K562 (cell line): ENCODE measurements at regions not wholly inside any gene's neighbourhood (a gene's known extent, or its start where the extent isn't known, plus 50 kb on each side); places are given as distances from the start of the nearest gene placed in this dataset.
A peak's percentile ranks its signal among the peaks of the same experiment; 100 is the strongest.

Experiments used
- ATAC-seq: fragments of 200-7000 bp; cut with Tn5 transposase; 3 replicates; pipeline ENCODE4 v1.9.1; 2020; ENCODE audit warnings: moderate library complexity
- BruUV-seq: library from RNA; stranded (reverse); fragments of 400-500 nt; replicated peaks from 2 replicates; lab custom pipeline; 2021; lab: Mats Ljungman, UMichigan
- CTCF ChIA-PET: fragments of 300-600 bp; formaldehyde crosslinking; extraction: SDS; loops from one replicate; lab custom pipeline; 2021; ENCODE audit warnings: low intra/inter-chr PET ratio; lab: Yijun Ruan, JAX
- POLR2A ChIA-PET: fragments of 300-600, 350-650 bp; sonication (Branson Sonifier 250); formaldehyde crosslinking; extraction: SDS; loops from one replicate; lab custom pipeline; 2021; ENCODE audit warnings: antibody characterized with exemption, inconsistent platforms; lab: Yijun Ruan, JAX
- DNase-seq, 4 experiments: peaks; one replicate each; pipeline versions ENCODE4 v3.0.0 to v3.0.0-alpha.2; 2011 to 2018; ENCODE audit warnings: low spot score in 3 of 4, mixed read lengths in 3 of 4; ENCODE audit errors: extremely low read depth in 1 of 4
- FAIRE-seq: peaks from 2 replicates; lab custom pipeline; 2011; peaks lifted over from hg19 to GRCh38; lab: Jason Lieb, UNC
- H2AFZ ChIP-seq: 2 replicates; pipeline ENCODE4 v1.6.0; 2011; ENCODE audit warnings: low read depth, low read length, control low read depth, inconsistent platforms
- H3K27ac ChIP-seq: fragments of 200-600 bp; 3 replicates; pipeline ENCODE4 v1.8.0; 2011; ENCODE audit warnings: low read depth, mild to moderate bottlenecking, control low read depth, inconsistent platforms, low read length, moderate library complexity, mixed read lengths; ENCODE audit errors: extremely low read depth
- H3K27me3 ChIP-seq, 2 experiments: fragments of 300-600 bp in 1 of 2; 2 replicates in 1 of 2; 3 replicates in 1 of 2; pipeline versions ENCODE4 v1.6.0 to v1.8.0; 2011; ENCODE audit warnings: inconsistent platforms in 2 of 2, low read length in 2 of 2, mild to moderate bottlenecking in 1 of 2, mixed read lengths in 1 of 2, moderate library complexity in 1 of 2; ENCODE audit not compliant: control insufficient read depth in 2 of 2, insufficient read depth in 2 of 2
- H3K36me3 ChIP-seq: fragments of 300-600 bp; 3 replicates; pipeline ENCODE4 v1.8.0; 2011; ENCODE audit warnings: mild to moderate bottlenecking, low read length, inconsistent platforms; ENCODE audit not compliant: control insufficient read depth, insufficient read depth
- H3K4me1 ChIP-seq, 2 experiments: fragments of 200-600 bp in 1 of 2; replicated peaks in 1 of 2; 2 replicates in 1 of 2; 3 replicates in 1 of 2; pipeline versions ENCODE4 v1.5.1 to v1.8.0; 2011; ENCODE audit warnings: inconsistent platforms in 2 of 2, low read length in 2 of 2, mild to moderate bottlenecking in 1 of 2, mixed read lengths in 1 of 2, moderate library complexity in 1 of 2; ENCODE audit not compliant: control insufficient read depth in 2 of 2, insufficient read depth in 2 of 2
- H3K4me2 ChIP-seq: 2 replicates; pipeline ENCODE4 v1.6.1; 2011; ENCODE audit warnings: low read length, control low read depth, inconsistent platforms, mixed read lengths; ENCODE audit not compliant: insufficient read depth
- H3K4me3 ChIP-seq: fragments of 200-600 bp; sonication (generic), shearing (Covaris generic); 2 replicates; pipeline ENCODE4 v1.5.1; 2016; ENCODE audit warnings: control low read depth, inconsistent platforms
- H3K79me2 ChIP-seq: fragments of 200-600 bp; 3 replicates; pipeline ENCODE4 v1.8.0; 2011; ENCODE audit warnings: low read length, inconsistent platforms; ENCODE audit not compliant: control insufficient read depth, insufficient read depth
- H3K9ac ChIP-seq, 2 experiments: 2 replicates each; pipeline versions ENCODE4 v1.6.0 to v1.6.1; 2011; ENCODE audit warnings: low read depth in 2 of 2, low read length in 2 of 2, control low read depth in 1 of 2, inconsistent platforms in 1 of 2, mild to moderate bottlenecking in 1 of 2, mixed read lengths in 1 of 2; ENCODE audit not compliant: insufficient read depth in 1 of 2
- H3K9me1 ChIP-seq: one replicate; pipeline ENCODE4 v1.6.0; 2011; ENCODE audit warnings: inconsistent platforms, mild to moderate bottlenecking, low read length, moderate library complexity; ENCODE audit not compliant: control insufficient read depth, insufficient read depth
- H3K9me3 ChIP-seq: replicated peaks from 2 replicates; pipeline ENCODE4 v1.5.1; 2011; ENCODE audit warnings: low read depth, low read length, inconsistent platforms; ENCODE audit not compliant: control insufficient read depth, insufficient read depth
- H4K20me1 ChIP-seq: replicated peaks from 2 replicates; pipeline ENCODE4 v1.6.1; 2011; ENCODE audit warnings: low read length, inconsistent platforms, mixed read lengths; ENCODE audit not compliant: control insufficient read depth, insufficient read depth
- ARID1B ChIP-seq: fragments of 450-650 bp; IDR thresholded peaks from 2 replicates; pipeline ENCODE4 v1.6.1; 2016; ENCODE audit warnings: antibody characterized with exemption, mild to moderate bottlenecking, inconsistent platforms
- BRF1 ChIP-seq: IDR thresholded peaks from 3 replicates; pipeline ENCODE4 v1.6.1; 2011; ENCODE audit warnings: borderline replicate concordance, mild to moderate bottlenecking; ENCODE audit not compliant: insufficient read length; ENCODE audit errors: extremely low read depth
- EWSR1 ChIP-seq: fragments of 450-650 bp; IDR thresholded peaks from 2 replicates; pipeline ENCODE4 v1.6.1; 2018; ENCODE audit warnings: borderline replicate concordance, mild to moderate bottlenecking, low read depth, moderate library complexity; ENCODE audit not compliant: partially characterized antibody
- HMG20A ChIP-seq: fragments of 450-650 bp; formaldehyde crosslinking; conservative IDR thresholded peaks from 2 replicates; pipeline ENCODE4 v1.4.0; 2020; ENCODE audit warnings: mild to moderate bottlenecking, mixed read lengths
- MEIS2 ChIP-seq: fragments of 450-650 bp; IDR thresholded peaks from 2 replicates; pipeline ENCODE4 v1.6.1; 2014; ENCODE audit warnings: mild to moderate bottlenecking; ENCODE audit not compliant: partially characterized antibody
- WGBS: fragments of 100-300 bp; shearing (Covaris generic); methylation state at CpG from one replicate; pipeline ENCODE4 v1.1.6; 2016; ENCODE audit warnings: low coverage, mixed read lengths; ENCODE audit not compliant: insufficient coverage; ENCODE audit errors: missing lambda C conversion rate; 5-methylcytosine and 5-hydroxymethylcytosine counted together
- in situ Hi-C: fragments of 300-500 bp; cut with MboI; formaldehyde crosslinking; loops from 4 replicates; pipeline ENCODE4 v1.15.0; 2018; ENCODE audit warnings: inconsistent platforms, mixed read lengths
- intact Hi-C: fragments of 100-400 bp; cut with micrococcal nuclease; formaldehyde crosslinking; loops from 2 replicates; pipeline ENCODE4 v1.14.2; 2022
- TF ChIP-seq, protein P1 (sequence below): IDR thresholded peaks from 2 replicates; pipeline ENCODE4 v1.6.1; 2016; ENCODE audit warnings: missing genetic modification characterization, missing compliant biosample characterization

DNA sequence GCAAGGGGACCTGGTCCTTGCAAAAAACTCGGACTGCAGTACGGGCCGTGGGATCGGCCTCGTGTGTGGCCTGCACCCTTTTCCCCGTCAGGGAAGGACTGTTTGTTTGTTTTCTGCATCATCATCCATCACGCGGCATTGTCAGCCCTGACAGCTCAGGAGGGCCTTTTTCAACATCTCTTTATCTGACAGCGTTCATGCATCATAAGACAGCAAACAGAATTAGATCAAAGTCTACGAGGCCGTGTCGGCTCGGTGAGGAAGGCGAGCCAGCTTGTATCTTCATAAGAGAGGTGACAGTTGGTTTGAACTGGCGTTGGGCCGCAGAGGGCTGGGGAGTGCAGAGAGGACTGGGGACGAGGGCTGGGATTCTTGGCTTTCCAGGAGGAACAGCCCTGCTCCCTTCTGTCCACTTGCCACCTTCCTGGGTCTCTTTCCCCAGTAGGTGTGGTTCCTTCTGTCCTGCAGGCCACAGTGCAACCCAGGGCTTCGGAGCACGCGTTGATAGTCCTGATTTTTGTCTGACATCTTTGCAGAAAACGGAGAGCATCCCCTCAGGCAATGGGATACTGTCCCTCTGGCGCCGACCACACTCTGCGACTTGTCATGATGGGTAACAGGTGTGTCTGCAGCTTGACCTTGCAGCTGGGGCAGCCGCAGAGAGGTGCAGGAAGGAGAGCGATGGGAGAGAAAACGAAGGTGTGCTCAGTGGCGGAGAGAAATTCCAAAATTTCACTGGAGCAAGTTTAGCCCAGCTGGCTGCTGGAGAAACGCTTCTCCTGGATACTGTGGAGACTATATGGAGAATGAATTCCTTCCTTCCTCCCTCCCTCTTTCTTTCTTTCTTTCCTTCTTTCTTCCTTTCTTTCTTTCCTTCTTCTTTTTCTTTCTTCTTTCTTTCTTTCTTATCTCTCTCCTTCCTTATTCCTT is 104.0 kb upstream of the SHOX start:
- Histone ChIP-seq H3K9ac (no peak overlapping the region), H4K20me1 (no peaks in the 10 kb centered on the region), H3K36me3 (no peaks in the 10 kb centered on the region)
- no peak for TF ChIP-seq HMG20A (CRISPR knock-in tag)
- TF ChIP-seq ARID1B: no peak
- TF ChIP-seq MEIS2: peak; percentile 52
- TF ChIP-seq BRF1: no peak
- TF ChIP-seq, protein P1, sequence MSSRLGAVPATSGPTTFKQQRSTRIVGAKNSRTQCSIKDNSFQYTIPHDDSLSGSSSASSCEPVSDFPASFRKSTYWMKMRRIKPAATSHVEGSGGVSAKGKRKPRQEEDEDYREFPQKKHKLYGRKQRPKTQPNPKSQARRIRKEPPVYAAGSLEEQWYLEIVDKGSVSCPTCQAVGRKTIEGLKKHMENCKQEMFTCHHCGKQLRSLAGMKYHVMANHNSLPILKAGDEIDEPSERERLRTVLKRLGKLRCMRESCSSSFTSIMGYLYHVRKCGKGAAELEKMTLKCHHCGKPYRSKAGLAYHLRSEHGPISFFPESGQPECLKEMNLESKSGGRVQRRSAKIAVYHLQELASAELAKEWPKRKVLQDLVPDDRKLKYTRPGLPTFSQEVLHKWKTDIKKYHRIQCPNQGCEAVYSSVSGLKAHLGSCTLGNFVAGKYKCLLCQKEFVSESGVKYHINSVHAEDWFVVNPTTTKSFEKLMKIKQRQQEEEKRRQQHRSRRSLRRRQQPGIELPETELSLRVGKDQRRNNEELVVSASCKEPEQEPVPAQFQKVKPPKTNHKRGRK: 0 out of 2 replicates have a peak, but pooled peaks have one; percentile 29
- TF ChIP-seq EWSR1: no peak
- TF ChIP-seq, all 486 proteins: peak for 2
- no peak for ATAC-seq
- H3K4me2 ChIP-seq: no peak overlapping the region
- peaks cover 10% of the 10 kb centered on the region; the same call in 1 of the 2 replicates for H3K9me3 ChIP-seq
- intact Hi-C loops: no loop called here
- ChIA-PET CTCF (no interaction called here), POLR2A (no interaction called here)
- no peak overlapping the region for H3K4me3 ChIP-seq
- BruUV-seq: no TSS peak
- no peak for FAIRE-seq
- H3K4me1 ChIP-seq: no peaks in the 10 kb centered on the region
- in situ Hi-C loops: no loop called here
- no peaks in the 10 kb centered on the region for H3K9me1 ChIP-seq
- under 1% methylated on average over 23 of the region's 29 CpGs for WGBS
- H3K27me3 ChIP-seq: no peaks in the 10 kb centered on the region
- H3K79me2 ChIP-seq: no peaks in the 10 kb centered on the region
- no peak overlapping the region for H2AFZ ChIP-seq
- no peak overlapping the region for H3K27ac ChIP-seq
- DNase-seq: no peak
